Lung (tissue), 11 donors: ENCODE measurements at regions not wholly inside any gene's neighbourhood (a gene's known extent, or its start where the extent isn't known, plus 50 kb on each side); places are given as distances from the start of the nearest gene placed in this dataset.
"Not testable (repeated sequence)": the region's sequence is repeated elsewhere in the genome, so short reads cannot be mapped to it uniquely, and the experiment has no call there.

Source experiments
- ATAC-seq: fragments of 200-7000 bp; cut with Tn5 transposase; one replicate; pipeline ENCODE4 v1.9.1; 2020; ENCODE audit warnings: moderate number of reproducible peaks; ENCODE audit not compliant: insufficient read depth, low FRiP score
- DNase-seq, 3 donors: peaks; one replicate each; pipeline ENCODE4 v3.0.0-alpha.2; 2013 to 2017
- H3K27ac ChIP-seq, 2 donors: one replicate each; pipeline ENCODE4 v1.5.1; 2013; ENCODE audit warnings: mild to moderate bottlenecking in 2 of 2, moderate library complexity in 2 of 2, control low read depth in 1 of 2, inconsistent platforms in 1 of 2, low read depth in 1 of 2, low read length in 1 of 2
- H3K27me3 ChIP-seq, 3 donors: one replicate each; pipeline ENCODE4 v1.5.1; 2013; ENCODE audit warnings: low read length in 2 of 3; ENCODE audit not compliant: control insufficient read depth in 3 of 3, insufficient read depth in 3 of 3
- H3K36me3 ChIP-seq, 4 donors: one replicate each; pipeline ENCODE4 v1.5.1; 2013; ENCODE audit warnings: low read length in 4 of 4, mild to moderate bottlenecking in 1 of 4, moderate library complexity in 1 of 4; ENCODE audit not compliant: control insufficient read depth in 4 of 4, insufficient read depth in 4 of 4
- H3K4me1 ChIP-seq, 5 donors: one replicate each; pipeline ENCODE4 v1.5.1; 2013; ENCODE audit warnings: low read length in 5 of 5, mild to moderate bottlenecking in 2 of 5, moderate library complexity in 1 of 5; ENCODE audit not compliant: control insufficient read depth in 5 of 5, insufficient read depth in 5 of 5
- H3K4me3 ChIP-seq: one replicate; pipeline ENCODE4 v1.5.1; 2013; ENCODE audit warnings: mild to moderate bottlenecking, control low read depth, moderate library complexity
- H3K9ac ChIP-seq, 2 donors: one replicate each; pipeline ENCODE4 v1.5.1; 2013; ENCODE audit warnings: low read length in 2 of 2, control low read depth in 1 of 2; ENCODE audit not compliant: insufficient read depth in 1 of 2
- H3K9me3 ChIP-seq, 4 donors: one replicate each; pipeline ENCODE4 v1.5.1; 2013; ENCODE audit warnings: low read length in 3 of 4, mild to moderate bottlenecking in 1 of 4, moderate library complexity in 1 of 4; ENCODE audit not compliant: control insufficient read depth in 4 of 4, insufficient read depth in 3 of 4
- CTCF ChIP-seq: IDR thresholded peaks from 2 replicates; pipeline ENCODE4 v1.5.1; 2012; ENCODE audit warnings: mild to moderate bottlenecking; ENCODE audit errors: control extremely low read depth, extremely low read depth
- WGBS, 2 donors: extraction: QIAGEN DNeasy Blood & Tissue Kit; methylation state at CpG; one replicate each; pipeline ENCODE4 v1.1.7; 2013; 5-methylcytosine and 5-hydroxymethylcytosine counted together
- donor health status: control.
- donor health status: control.
- donor health status: Bipolar disorder and iron deficiency.
- donor health status: healthy.
- donor health status: DM: yes; HTN: yes; CAD: no.

GRCh38 chr12:20089077-20089476 lies 279.3 kb upstream of the PDE3A start:
- ATAC-seq (no peak), DNase-seq (no peak)
- TF ChIP-seq CTCF = no peak
- Histone ChIP-seq H3K4me3 (no peak overlapping the region), H3K27me3 (no peaks in the 10 kb centered on the region), H3K27ac (no peak overlapping the region), H3K9me3 (no peaks in the 10 kb centered on the region), H3K9ac (no peak overlapping the region), H3K36me3 (no peaks in the 10 kb centered on the region), H3K4me1 (no peaks in the 10 kb centered on the region)
- 85 to 92% methylated on average over 6 of the region's 6 CpGs for WGBS, 2 donors

GRCh38 chr12:20093190-20093810 lies 275.0 kb upstream of the PDE3A start:
- not testable (repeated sequence) for H3K27ac ChIP-seq, H3K4me3 ChIP-seq, H3K27me3 ChIP-seq, H3K36me3 ChIP-seq, H3K9ac ChIP-seq, DNase-seq, ATAC-seq, H3K9me3 ChIP-seq, H3K4me1 ChIP-seq
- 92 to 93% methylated on average over 28 to 32 of the region's 32 CpGs for WGBS, 2 donors

- no peak overlapping the region for H3K4me3 ChIP-seq
- no peaks in the 10 kb centered on the region for H3K9me3 ChIP-seq
- H3K36me3 ChIP-seq = no peaks in the 10 kb centered on the region
- no peaks in the 10 kb centered on the region for H3K27me3 ChIP-seq
- H3K9ac ChIP-seq = no peak overlapping the region
- DNase-seq (no peak), ATAC-seq (no peak)
- no peak overlapping the region for H3K27ac ChIP-seq
- TF ChIP-seq CTCF = no peak
- H3K4me1 ChIP-seq = peaks cover 0 to 2% (median 0%) of the 10 kb centered on the region in 5 donors
- WGBS, 2 donors = 70 to 85% methylated on average over 6 of the region's 6 CpGs
Observed at GRCh38 chr12:20096430-20096829, 271.9 kb upstream of the PDE3A start.

- Histone ChIP-seq H3K36me3 (no peaks in the 10 kb centered on the region), H3K4me3 (no peak overlapping the region), H3K27ac (no peak overlapping the region), H3K9me3 (no peaks in the 10 kb centered on the region), H3K4me1 (peaks cover 0 to 2% (median 0%) of the 10 kb centered on the region in 5 donors), H3K27me3 (no peaks in the 10 kb centered on the region), H3K9ac (no peak overlapping the region)
- 62 to 90% methylated on average over 2 of the region's 2 CpGs for WGBS, 2 donors
- no peak for DNase-seq
- no peak for ATAC-seq
- no peak for TF ChIP-seq CTCF
Observed at GRCh38 chr12:20097626-20098025, 270.7 kb upstream of the PDE3A start.
